Mononuclear cell (primary cell): ENCODE measurements at regions not wholly inside any gene's neighbourhood (a gene's known extent, or its start where the extent isn't known, plus 50 kb on each side); places are given as distances from the start of the nearest gene placed in this dataset.

Source experiments
- H3K27me3 ChIP-seq: 2 replicates; pipeline ENCODE4 v1.6.0; 2011; ENCODE audit warnings: low read length, control low read depth; ENCODE audit not compliant: insufficient read depth
- H3K4me1 ChIP-seq: 2 replicates; pipeline ENCODE4 v1.5.1; 2011; ENCODE audit warnings: mild to moderate bottlenecking, low read length, control low read depth; ENCODE audit not compliant: insufficient read depth
- H3K4me3 ChIP-seq: 2 replicates; pipeline ENCODE4 v1.5.1; 2011; ENCODE audit warnings: mild to moderate bottlenecking, low read length, moderate library complexity
- H3K9me3 ChIP-seq: 2 replicates; pipeline ENCODE4 v1.5.1; 2011; ENCODE audit warnings: low read depth, mild to moderate bottlenecking, control low read depth, low read length

- Histone ChIP-seq H3K27me3 (no peaks in the 10 kb centered on the region), H3K4me3 (no peak overlapping the region), H3K4me1 (no peaks in the 10 kb centered on the region), H3K9me3 (no peaks in the 10 kb centered on the region)
Observed at GRCh38 chr11:45483416-45483815, 182.0 kb downstream of the CHST1 start.

GRCh38 chr11:45482331-45482730 lies 183.1 kb downstream of the CHST1 start:
- H3K4me1 ChIP-seq = no peaks in the 10 kb centered on the region
- H3K4me3 ChIP-seq = no peak overlapping the region
- H3K27me3 ChIP-seq = no peaks in the 10 kb centered on the region
- no peaks in the 10 kb centered on the region for H3K9me3 ChIP-seq

- Histone ChIP-seq H3K4me3 (no peak overlapping the region), H3K4me1 (no peaks in the 10 kb centered on the region), H3K27me3 (no peaks in the 10 kb centered on the region), H3K9me3 (no peaks in the 10 kb centered on the region)
Observed at GRCh38 chr11:45481026-45481425, 184.4 kb downstream of the CHST1 start.

- Histone ChIP-seq H3K4me1 (no peaks in the 10 kb centered on the region), H3K27me3 (no peaks in the 10 kb centered on the region), H3K9me3 (no peaks in the 10 kb centered on the region), H3K4me3 (no peak overlapping the region)
Observed at GRCh38 chr11:45477588-45477987, 187.8 kb downstream of the CHST1 start.

- H3K4me1 ChIP-seq = no peaks in the 10 kb centered on the region
- no peak overlapping the region for H3K4me3 ChIP-seq
- no peaks in the 10 kb centered on the region for H3K27me3 ChIP-seq
- no peaks in the 10 kb centered on the region for H3K9me3 ChIP-seq
Observed at GRCh38 chr11:45476126-45476525, 189.3 kb downstream of the CHST1 start.

GRCh38 chr11:45475173-45475572 lies 189.0 kb upstream of the SYT13 start:
- H3K4me1 ChIP-seq = no peaks in the 10 kb centered on the region
- no peaks in the 10 kb centered on the region for H3K27me3 ChIP-seq
- no peak overlapping the region for H3K4me3 ChIP-seq
- H3K9me3 ChIP-seq = no peaks in the 10 kb centered on the region

- Histone ChIP-seq H3K9me3 (no peaks in the 10 kb centered on the region), H3K27me3 (no peaks in the 10 kb centered on the region), H3K4me3 (no peak overlapping the region), H3K4me1 (no peaks in the 10 kb centered on the region)
Observed at GRCh38 chr11:45473341-45473895, 187.3 kb upstream of the SYT13 start.

GRCh38 chr11:45472716-45473317 lies 186.7 kb upstream of the SYT13 start:
- H3K9me3 ChIP-seq = no peaks in the 10 kb centered on the region
- H3K27me3 ChIP-seq = no peaks in the 10 kb centered on the region
- H3K4me1 ChIP-seq = no peaks in the 10 kb centered on the region
- H3K4me3 ChIP-seq = no peak overlapping the region

- Histone ChIP-seq H3K4me3 (no peak overlapping the region), H3K27me3 (no peaks in the 10 kb centered on the region), H3K4me1 (no peaks in the 10 kb centered on the region), H3K9me3 (no peaks in the 10 kb centered on the region)
Observed at GRCh38 chr11:45471266-45471665, 185.1 kb upstream of the SYT13 start.

- H3K4me3 ChIP-seq = no peak overlapping the region
- H3K4me1 ChIP-seq = no peaks in the 10 kb centered on the region
- H3K9me3 ChIP-seq = no peaks in the 10 kb centered on the region
- no peaks in the 10 kb centered on the region for H3K27me3 ChIP-seq
Observed at GRCh38 chr11:45470794-45471167, 184.6 kb upstream of the SYT13 start.

- no peaks in the 10 kb centered on the region for H3K9me3 ChIP-seq
- no peaks in the 10 kb centered on the region for H3K4me1 ChIP-seq
- no peak overlapping the region for H3K4me3 ChIP-seq
- H3K27me3 ChIP-seq = no peaks in the 10 kb centered on the region
Observed at GRCh38 chr11:45470151-45470793, 184.1 kb upstream of the SYT13 start.

GRCh38 chr11:45468267-45468856 lies 182.2 kb upstream of the SYT13 start:
- no peaks in the 10 kb centered on the region for H3K27me3 ChIP-seq
- no peaks in the 10 kb centered on the region for H3K9me3 ChIP-seq
- no peaks in the 10 kb centered on the region for H3K4me1 ChIP-seq
- H3K4me3 ChIP-seq = no peak overlapping the region

- Histone ChIP-seq H3K4me3 (no peak overlapping the region), H3K27me3 (no peaks in the 10 kb centered on the region), H3K4me1 (no peaks in the 10 kb centered on the region), H3K9me3 (no peaks in the 10 kb centered on the region)
Observed at GRCh38 chr11:45463541-45463940, 177.4 kb upstream of the SYT13 start.

GRCh38 chr11:45461514-45461913 lies 175.4 kb upstream of the SYT13 start:
- no peak overlapping the region for H3K4me3 ChIP-seq
- H3K27me3 ChIP-seq = no peaks in the 10 kb centered on the region
- no peaks in the 10 kb centered on the region for H3K9me3 ChIP-seq
- no peaks in the 10 kb centered on the region for H3K4me1 ChIP-seq

- Histone ChIP-seq H3K9me3 (no peaks in the 10 kb centered on the region), H3K4me3 (no peak overlapping the region), H3K4me1 (no peaks in the 10 kb centered on the region), H3K27me3 (no peaks in the 10 kb centered on the region)
Observed at GRCh38 chr11:45459491-45459890, 173.3 kb upstream of the SYT13 start.

GRCh38 chr11:45458269-45458668 lies 172.1 kb upstream of the SYT13 start:
- H3K9me3 ChIP-seq = no peaks in the 10 kb centered on the region
- H3K4me3 ChIP-seq = no peak overlapping the region
- no peaks in the 10 kb centered on the region for H3K4me1 ChIP-seq
- no peaks in the 10 kb centered on the region for H3K27me3 ChIP-seq
